Left ventricle myocardium inferior (tissue), 1 donor: ENCODE measurements at regions not wholly inside any gene's neighbourhood (a gene's known extent, or its start where the extent isn't known, plus 50 kb on each side); places are given as distances from the start of the nearest gene placed in this dataset.
"Not testable (repeated sequence)": the region's sequence is repeated elsewhere in the genome, so short reads cannot be mapped to it uniquely, and the experiment has no call there.

ENCODE experiments used
- DNase-seq: peaks from one replicate; pipeline ENCODE4 v3.0.0-alpha.2; 2020
- H3K27ac ChIP-seq: fragments of 200-600 bp; replicated peaks from 2 replicates; pipeline ENCODE4 v1.8.0; 2021
- H3K27me3 ChIP-seq: fragments of 200-600 bp; 2 replicates; pipeline ENCODE4 v1.8.0; 2021; ENCODE audit warnings: low read depth
- H3K36me3 ChIP-seq: fragments of 200-600 bp; 2 replicates; pipeline ENCODE4 v1.8.0; 2021
- H3K4me1 ChIP-seq: fragments of 200-600 bp; 2 replicates; pipeline ENCODE4 v1.8.0; 2021
- H3K4me3 ChIP-seq: fragments of 200-600 bp; 2 replicates; pipeline ENCODE4 v1.8.0; 2021; ENCODE audit warnings: mild to moderate bottlenecking, moderate library complexity
- H3K9me3 ChIP-seq: fragments of 200-600 bp; replicated peaks from 2 replicates; pipeline ENCODE4 v1.8.0; 2021
- CTCF ChIP-seq: fragments of 200-600 bp; IDR thresholded peaks from 2 replicates; pipeline ENCODE4 v1.8.0; 2021; ENCODE audit warnings: antibody characterized with exemption, mild to moderate bottlenecking, borderline replicate concordance
- intact Hi-C: fragments of 100-400 bp; cut with micrococcal nuclease; formaldehyde crosslinking; loops from one replicate; pipeline ENCODE4 v1.11.0; 2022
- donor health status: DM: no; HTN: yes; CAD: no; lungs with severe emphysema.

GRCh38 chr12:115375186-115375991 lies 691.4 kb upstream of the TBX3 start:
- no peak for DNase-seq
- H3K4me3 ChIP-seq, result no peak overlapping the region
- H3K36me3 ChIP-seq, result no peaks in the 10 kb centered on the region
- intact Hi-C loops, result no loop called here
- peaks cover 25% of the 10 kb centered on the region for H3K27me3 ChIP-seq
- no peak overlapping the region for H3K27ac ChIP-seq
- H3K9me3 ChIP-seq, result no peaks in the 10 kb centered on the region
- H3K4me1 ChIP-seq, result no peaks in the 10 kb centered on the region
- no peak for TF ChIP-seq CTCF

GRCh38 chr12:115374480-115375185 lies 690.7 kb upstream of the TBX3 start:
- no peak for TF ChIP-seq CTCF
- intact Hi-C loops, result no loop called here
- H3K36me3 ChIP-seq, result no peaks in the 10 kb centered on the region
- H3K4me1 ChIP-seq, result no peaks in the 10 kb centered on the region
- H3K9me3 ChIP-seq, result no peaks in the 10 kb centered on the region
- no peak overlapping the region for H3K4me3 ChIP-seq
- no peak overlapping the region for H3K27ac ChIP-seq
- peaks cover 18% of the 10 kb centered on the region for H3K27me3 ChIP-seq
- DNase-seq, result no peak

- no peaks in the 10 kb centered on the region for H3K9me3 ChIP-seq
- intact Hi-C loops, result no loop called here
- H3K4me1 ChIP-seq, result no peaks in the 10 kb centered on the region
- H3K27me3 ChIP-seq, result no peaks in the 10 kb centered on the region
- H3K4me3 ChIP-seq, result no peak overlapping the region
- no peak for DNase-seq
- no peak overlapping the region for H3K27ac ChIP-seq
- no peak for TF ChIP-seq CTCF
- H3K36me3 ChIP-seq, result no peaks in the 10 kb centered on the region
These were observed 687.7 kb upstream of the TBX3 start for GRCh38 chr12:115371711-115372110.

GRCh38 chr12:115370650-115371049 lies 686.7 kb upstream of the TBX3 start:
- no peaks in the 10 kb centered on the region for H3K36me3 ChIP-seq
- H3K27me3 ChIP-seq, result no peaks in the 10 kb centered on the region
- H3K4me3 ChIP-seq, result no peak overlapping the region
- no peaks in the 10 kb centered on the region for H3K9me3 ChIP-seq
- no peak for DNase-seq
- H3K27ac ChIP-seq, result no peak overlapping the region
- H3K4me1 ChIP-seq, result no peaks in the 10 kb centered on the region
- intact Hi-C loops, result no loop called here
- TF ChIP-seq CTCF, result no peak

- no peaks in the 10 kb centered on the region for H3K27me3 ChIP-seq
- no peak for DNase-seq
- TF ChIP-seq CTCF, result no peak
- no peak overlapping the region for H3K27ac ChIP-seq
- no peaks in the 10 kb centered on the region for H3K9me3 ChIP-seq
- H3K4me3 ChIP-seq, result no peak overlapping the region
- no peaks in the 10 kb centered on the region for H3K4me1 ChIP-seq
- H3K36me3 ChIP-seq, result no peaks in the 10 kb centered on the region
- intact Hi-C loops, result no loop called here
These were observed 686.2 kb upstream of the TBX3 start for GRCh38 chr12:115370207-115370606.

- H3K27me3 ChIP-seq, result peaks cover 17% of the 10 kb centered on the region
- intact Hi-C loops, H3K9me3 ChIP-seq, H3K27ac ChIP-seq, H3K36me3 ChIP-seq, H3K4me1 ChIP-seq, H3K4me3 ChIP-seq, DNase-seq: not testable (repeated sequence)
These were observed 682.3 kb upstream of the TBX3 start for GRCh38 chr12:115366277-115366676.

GRCh38 chr12:115365765-115366164 lies 681.8 kb upstream of the TBX3 start:
- H3K9me3 ChIP-seq, H3K4me3 ChIP-seq, H3K36me3 ChIP-seq, intact Hi-C loops, DNase-seq, H3K4me1 ChIP-seq, H3K27ac ChIP-seq: not testable (repeated sequence)
- H3K27me3 ChIP-seq, result peaks cover 22% of the 10 kb centered on the region
